ENCODE measurements at regions not wholly inside any gene's neighbourhood (a gene's known extent, or its start where the extent isn't known, plus 50 kb on each side); places are given as distances from the start of the nearest gene placed in this dataset.

- TF ChIP-seq, protein P1, sequence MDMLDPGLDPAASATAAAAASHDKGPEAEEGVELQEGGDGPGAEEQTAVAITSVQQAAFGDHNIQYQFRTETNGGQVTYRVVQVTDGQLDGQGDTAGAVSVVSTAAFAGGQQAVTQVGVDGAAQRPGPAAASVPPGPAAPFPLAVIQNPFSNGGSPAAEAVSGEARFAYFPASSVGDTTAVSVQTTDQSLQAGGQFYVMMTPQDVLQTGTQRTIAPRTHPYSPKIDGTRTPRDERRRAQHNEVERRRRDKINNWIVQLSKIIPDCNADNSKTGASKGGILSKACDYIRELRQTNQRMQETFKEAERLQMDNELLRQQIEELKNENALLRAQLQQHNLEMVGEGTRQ (IDR thresholded peaks at IDR 0.05; ENCODE audit: low read depth, low read length), result no peak
- no peak for TF ChIP-seq SMC3 (IDR thresholded peaks at IDR 0.05; ENCODE audit: low read depth, low read length)
Measured at GRCh38 chr4:24645765-24646550, 61.6 kb upstream of the DHX15 start (continued).

DNA sequence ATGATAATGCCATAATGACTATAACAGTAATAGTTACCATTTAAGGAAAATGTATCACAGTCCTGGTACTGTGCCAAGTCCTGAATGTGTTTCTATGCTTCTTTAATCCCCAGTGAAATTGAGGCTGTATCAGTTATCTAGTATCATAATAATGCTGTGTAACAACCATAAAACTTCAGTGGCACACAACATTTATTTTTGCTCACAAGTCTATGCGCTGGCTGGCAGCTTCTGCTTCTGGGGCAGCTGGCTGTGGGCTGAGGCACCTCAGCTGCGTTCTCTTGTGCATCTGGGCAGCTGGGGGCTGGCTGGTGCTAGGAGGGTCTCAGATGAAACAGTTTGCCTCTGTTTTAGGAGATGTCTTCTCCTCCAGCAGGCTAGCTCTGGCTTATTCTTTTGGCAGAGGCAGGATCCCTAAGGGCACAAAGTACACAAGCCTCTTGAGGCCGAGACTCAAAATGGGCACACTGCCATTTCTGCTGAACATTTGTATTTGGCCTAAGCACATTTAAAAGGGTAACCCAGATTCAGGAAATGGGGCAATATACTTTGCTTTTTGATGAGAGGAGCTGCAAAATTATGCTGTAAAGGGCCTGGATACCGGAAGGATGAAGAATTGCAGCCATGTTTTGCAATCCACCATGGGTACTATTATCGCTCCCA lies 62.6 kb upstream of the DHX15 start:
- TF ChIP-seq ELK1 (IDR thresholded peaks at IDR 0.05; ENCODE audit: borderline replicate concordance, low read depth, low read length), result no peak
- no peak for TF ChIP-seq CEBPB (IDR thresholded peaks at IDR 0.05; ENCODE audit: low read depth, low read length)
- TF ChIP-seq CHD1 (IDR thresholded peaks at IDR 0.05; ENCODE audit: low read depth, low read length), result no peak
- TF ChIP-seq MXI1 (IDR thresholded peaks at IDR 0.05; ENCODE audit: borderline replicate concordance, low read depth, low read length), result no peak
- H2AK9ac ChIP-seq (replicated peaks; ENCODE audit: low read depth, low read length, poor library complexity), result no peak overlapping the region
- H3K27me3 ChIP-seq (ENCODE audit: control insufficient read depth, insufficient read depth, low read length), result peaks cover 2% of the 10 kb centered on the region; the same call in 1 of the 2 replicates
- H3K4ac ChIP-seq (ENCODE audit: low read depth, low read length), result no peak overlapping the region
- no peak overlapping the region for H3K23ac ChIP-seq (ENCODE audit: low read depth, low read length)
- H3K36me3 ChIP-seq (ENCODE audit: control insufficient read depth, insufficient read depth, low read length), result no peaks in the 10 kb centered on the region
- ChIA-PET POLR2A (ENCODE audit: unreplicated experiment) (no interaction called here), CTCF (no interaction called here)
- dilution Hi-C loops (cut with HindIII; ENCODE audit: low sequenced_read_pairs, unreplicated experiment), result no loop called here
- peaks cover 3% of the 10 kb centered on the region; the same call in 1 of the 2 replicates for H4K20me1 ChIP-seq (ENCODE audit: insufficient read depth, low read length)
- H3K4me3 ChIP-seq (ENCODE audit: insufficient read depth, low read depth, low read length), result no peak overlapping the region
- no peak overlapping the region for H2BK120ac ChIP-seq (ENCODE audit: low read depth, low read length)
- intact Hi-C loops (cut with micrococcal nuclease), result no loop called here
- H2AK5ac ChIP-seq (ENCODE audit: low read depth, low read length), result 0 out of 2 replicates have a peak overlapping the region, but pooled peaks have one; percentile 29
- H2AFZ ChIP-seq (replicated peaks; ENCODE audit: low read length, poor library complexity), result no peak overlapping the region
- H2BK20ac ChIP-seq (ENCODE audit: low read depth, low read length), result no peak overlapping the region
- H3K9ac ChIP-seq (ENCODE audit: low read depth, low read length), result no peak overlapping the region
- H3K18ac ChIP-seq (ENCODE audit: low read depth, low read length), result no peak overlapping the region
- no peak overlapping the region for H3K4me2 ChIP-seq (ENCODE audit: low read depth, low read length)
- no TSS peak for BruUV-seq (replicated peaks)
- ATAC-seq (ENCODE audit: low read depth) (no peak), DNase-seq (no peak)
- H3K56ac ChIP-seq (ENCODE audit: extremely low read depth, insufficient read depth, low read length), result no peak overlapping the region
- no peak overlapping the region for H4K5ac ChIP-seq (ENCODE audit: low read depth, low read length)
- no peak overlapping the region for H4K91ac ChIP-seq (ENCODE audit: insufficient read depth, low read depth, low read length)
- peaks cover 27% of the 10 kb centered on the region for H3K4me1 ChIP-seq (ENCODE audit: control insufficient read depth, insufficient read depth, low read length)
- no peaks in the 10 kb centered on the region; the same call in 1 of the 2 replicates for H3K9me3 ChIP-seq (ENCODE audit: control insufficient read depth, insufficient read depth, low read length)
- H3K27ac ChIP-seq (ENCODE audit: insufficient read depth, low read length), result no peak overlapping the region
- whole genome bisulfite sequencing, 2 experiments (ENCODE audit: extremely low coverage in 2 of 2, insufficient read length in 1 of 2), result no CpG with 5 or more reads among the region's 5 CpGs
- no peak overlapping the region for H3K14ac ChIP-seq (replicated peaks; ENCODE audit: low read depth, low read length)
- no peaks in the 10 kb centered on the region for H3K79me1 ChIP-seq (ENCODE audit: low read depth in 1 of 2, low read length in 2 of 2)
- peaks cover 13% of the 10 kb centered on the region for H3K9me1 ChIP-seq (ENCODE audit: insufficient read depth, low read length)
- in situ Hi-C loops (cut with MboI; ENCODE audit: low sequenced_read_pairs), result no loop called here
- H4K8ac ChIP-seq (ENCODE audit: low read depth in 2 of 2, low read length in 2 of 2), result no peak overlapping the region
- no peak overlapping the region for H2BK5ac ChIP-seq (ENCODE audit: low read depth, low read length, poor library complexity, severe bottlenecking)
- no peak overlapping the region for H2BK15ac ChIP-seq (ENCODE audit: low read depth, low read length)

Data from IMR-90 (cell line).